ENCODE measurements at regions not wholly inside any gene's neighbourhood (a gene's known extent, or its start where the extent isn't known, plus 50 kb on each side); places are given as distances from the start of the nearest gene placed in this dataset.

- TF ChIP-seq ZNF704 (tag by site-specific recombination; IDR thresholded peaks at IDR 0.05) (no peak), ATF2 (tag by site-specific recombination; IDR thresholded peaks at IDR 0.05; ENCODE audit: low read depth) (no peak), ZNF37A (tag by site-specific recombination; IDR thresholded peaks at IDR 0.05) (no peak), ZNF302 (tag by site-specific recombination; IDR thresholded peaks at IDR 0.05; ENCODE audit: low read depth) (no peak), ZNF114 (tag by site-specific recombination; IDR thresholded peaks at IDR 0.05) (no peak), ZNF785 (tag by site-specific recombination; IDR thresholded peaks at IDR 0.05) (no peak), CTCF (tag by site-specific recombination; IDR thresholded peaks at IDR 0.05) (no peak), ZSCAN30 (tag by site-specific recombination; IDR thresholded peaks at IDR 0.05) (no peak), ZNF707 (tag by site-specific recombination; IDR thresholded peaks at IDR 0.05) (no peak), ZNF350 (tag by site-specific recombination; IDR thresholded peaks at IDR 0.05) (no peak)
These were observed 118.4 kb upstream of the TLL1 start for GRCh38 chr4:165754664-165755063.
